RPMI8226 (cell line): ENCODE measurements at regions not wholly inside any gene's neighbourhood (a gene's known extent, or its start where the extent isn't known, plus 50 kb on each side); places are given as distances from the start of the nearest gene placed in this dataset.
"Not testable (repeated sequence)": the region's sequence is repeated elsewhere in the genome, so short reads cannot be mapped to it uniquely, and the experiment has no call there.

Experiments
- DNase-seq: peaks from one replicate; pipeline ENCODE4 v3.0.0-alpha.2; 2015

GRCh38 chr3:23116081-23116837, 86.9 kb upstream of the UBE2E2 start:
- DNase-seq: no peak

GRCh38 chr3:23117856-23118255, 85.3 kb upstream of the UBE2E2 start:
- no peak for DNase-seq

GRCh38 chr3:23127196-23127595, 75.9 kb upstream of the UBE2E2 start:
- no peak for DNase-seq

GRCh38 chr3:23128655-23129054, 74.5 kb upstream of the UBE2E2 start:
- no peak for DNase-seq

- no peak for DNase-seq
These were observed 74.0 kb upstream of the UBE2E2 start for GRCh38 chr3:23129117-23129516.

- no peak for DNase-seq
These were observed 73.3 kb upstream of the UBE2E2 start for GRCh38 chr3:23129817-23130216.

GRCh38 chr3:23130406-23130805, 72.7 kb upstream of the UBE2E2 start:
- no peak for DNase-seq

GRCh38 chr3:23135026-23135785, 67.9 kb upstream of the UBE2E2 start:
- no peak for DNase-seq

GRCh38 chr3:23136054-23136453, 67.1 kb upstream of the UBE2E2 start:
- no peak for DNase-seq

GRCh38 chr3:23144051-23144450, 59.1 kb upstream of the UBE2E2 start:
- not testable (repeated sequence) for DNase-seq

- DNase-seq: no peak
These were observed 57.0 kb upstream of the UBE2E2 start for GRCh38 chr3:23146163-23146562.

GRCh38 chr3:23152989-23153388, 50.1 kb upstream of the UBE2E2 start:
- no peak for DNase-seq
